GM12878 (cell line): ENCODE measurements at regions not wholly inside any gene's neighbourhood (a gene's known extent, or its start where the extent isn't known, plus 50 kb on each side); places are given as distances from the start of the nearest gene placed in this dataset.

Experiments
- ATAC-seq: fragments of 200-7000 bp; cut with Tn5 transposase; 3 replicates; pipeline ENCODE4 v1.9.1; 2020; ENCODE audit warnings: mild to moderate bottlenecking, moderate library complexity
- BruUV-seq: library from RNA; stranded (reverse); fragments of 400-500 nt; replicated peaks from 2 replicates; lab custom pipeline; 2021; lab: Mats Ljungman, UMichigan
- CTCF ChIA-PET: fragments of 300-600 bp; sonication (Branson Sonifier 250); formaldehyde crosslinking; extraction: SDS; loops from one replicate; lab custom pipeline; 2021; ENCODE audit warnings: inconsistent platforms; lab: Yijun Ruan, JAX
- POLR2A ChIA-PET: fragments of 350-600 bp; formaldehyde crosslinking; extraction: SDS; loops from one replicate; lab custom pipeline; 2021; ENCODE audit warnings: inconsistent platforms; lab: Charles Lee
- RAD21 ChIA-PET: fragments of 300-600 bp; sonication (Branson Sonifier 250); formaldehyde crosslinking; loops from one replicate; lab custom pipeline; 2023; ENCODE audit warnings: antibody characterized with exemption; ENCODE audit not compliant: unreplicated experiment; lab: Charles Lee
- SMC1A ChIA-PET: fragments of 300-600 bp; sonication (Branson Sonifier 250); formaldehyde crosslinking; loops from one replicate; lab custom pipeline; 2023; ENCODE audit not compliant: unreplicated experiment, uncharacterized antibody; lab: Charles Lee
- DNase-seq: peaks from one replicate; pipeline ENCODE4 v3.0.0-alpha.2; 2011; ENCODE audit warnings: low read depth, low spot score
- FAIRE-seq: peaks from 3 replicates; lab custom pipeline; 2011; peaks lifted over from hg19 to GRCh38; lab: Jason Lieb, UNC
- H2AFZ ChIP-seq: 2 replicates; pipeline ENCODE4 v1.6.0; 2011; ENCODE audit warnings: low read depth, low read length, control low read depth; ENCODE audit not compliant: control insufficient read depth
- H3K27ac ChIP-seq: 2 replicates; pipeline ENCODE4 v1.5.1; 2011; ENCODE audit warnings: control low read depth; ENCODE audit not compliant: control insufficient read depth, insufficient read depth
- H3K27me3 ChIP-seq, 2 experiments: replicated peaks in 1 of 2; 2 replicates each; pipeline versions ENCODE4 v1.6.0 to v1.6.1; 2011; ENCODE audit warnings: low read length in 1 of 2; ENCODE audit not compliant: control insufficient read depth in 2 of 2, insufficient read depth in 2 of 2
- H3K36me3 ChIP-seq, 2 experiments: 2 replicates each; pipeline ENCODE4 v1.5.1; 2011; ENCODE audit warnings: low read length in 1 of 2; ENCODE audit not compliant: control insufficient read depth in 2 of 2, insufficient read depth in 2 of 2
- H3K4me1 ChIP-seq: 2 replicates; pipeline ENCODE4 v1.6.1; 2011; ENCODE audit warnings: mild to moderate bottlenecking, low read length, moderate library complexity, mixed read lengths; ENCODE audit not compliant: control insufficient read depth, insufficient read depth
- H3K4me2 ChIP-seq: 2 replicates; pipeline ENCODE4 v1.6.0; 2011; ENCODE audit warnings: control low read depth; ENCODE audit not compliant: control insufficient read depth, insufficient read depth
- H3K4me3 ChIP-seq: fragments of 200-600 bp; sonication (generic); 2 replicates; pipeline ENCODE4 v1.5.1; 2016
- H3K79me2 ChIP-seq: 2 replicates; pipeline ENCODE4 v1.6.0; 2011; ENCODE audit warnings: low read length; ENCODE audit not compliant: control insufficient read depth, insufficient read depth
- H3K9ac ChIP-seq: 2 replicates; pipeline ENCODE4 v1.8.0; 2011; ENCODE audit warnings: low read length, control low read depth, mixed read lengths; ENCODE audit not compliant: control insufficient read depth, insufficient read depth
- H3K9me3 ChIP-seq: replicated peaks from 3 replicates; pipeline ENCODE4 v1.5.1; 2011; ENCODE audit warnings: mild to moderate bottlenecking, low read length; ENCODE audit not compliant: control insufficient read depth, insufficient read depth
- H4K20me1 ChIP-seq: 2 replicates; pipeline ENCODE4 v1.6.0; 2011; ENCODE audit not compliant: control insufficient read depth, insufficient read depth
- ASH2L ChIP-seq: fragments of 300-600, 200-600 bp; sonication (generic); IDR thresholded peaks from 2 replicates; pipeline ENCODE4 v1.6.1; 2017; ENCODE audit warnings: low read depth, mild to moderate bottlenecking, borderline replicate concordance
- EED ChIP-seq: sonication (generic); IDR thresholded peaks from 2 replicates; pipeline ENCODE4 v1.6.1; 2016; ENCODE audit warnings: antibody characterized with exemption, low read depth
- FOXK2 ChIP-seq: fragments of 450-650 bp; IDR thresholded peaks from 2 replicates; pipeline ENCODE4 v1.6.1; 2017; ENCODE audit warnings: mild to moderate bottlenecking, moderate library complexity
- JUND ChIP-seq: IDR thresholded peaks from 2 replicates; pipeline ENCODE4 v1.6.1; 2012; ENCODE audit warnings: low read depth, mild to moderate bottlenecking, low read length, improper control_type of control experiment, moderate library complexity
- NFXL1 ChIP-seq: fragments of 450-650 bp; IDR thresholded peaks from 2 replicates; pipeline ENCODE4 v1.6.1; 2017; ENCODE audit warnings: antibody characterized with exemption, mild to moderate bottlenecking, borderline replicate concordance
- RB1 ChIP-seq: fragments of 450-650 bp; formaldehyde crosslinking; IDR thresholded peaks from 2 replicates; pipeline ENCODE4 v1.6.1; 2017; ENCODE audit warnings: mild to moderate bottlenecking, borderline replicate concordance
- STAT3 ChIP-seq: IDR thresholded peaks from 2 replicates; pipeline ENCODE4 v1.6.1; 2011; ENCODE audit warnings: low read depth, low read length, improper control_type of control experiment
- USF2 ChIP-seq: IDR thresholded peaks from 2 replicates; pipeline ENCODE4 v1.6.1; 2011; ENCODE audit warnings: low read depth, low read length, improper control_type of control experiment, borderline replicate concordance
- WGBS: methylation state at CpG from one replicate; pipeline ENCODE4 v1.1.6; 2016; ENCODE audit warnings: low lambda C conversion rate; ENCODE audit not compliant: insufficient replicate concordance, insufficient coverage; ENCODE audit errors: missing lambda C conversion rate; 5-methylcytosine and 5-hydroxymethylcytosine counted together
- in situ Hi-C: fragments of 300-500 bp; cut with MboI; formaldehyde crosslinking; loops from 9 replicates; pipeline ENCODE4 v1.14.3; 2018; ENCODE audit warnings: mixed read lengths
- intact Hi-C: fragments of 100-400 bp; cut with micrococcal nuclease; formaldehyde crosslinking; loops from one replicate; pipeline ENCODE4 v1.14.2; 2022; ENCODE audit not compliant: unreplicated experiment

- FAIRE-seq (no peak), DNase-seq (no peak), ATAC-seq (no peak)
- no peaks in the 10 kb centered on the region for H3K79me2 ChIP-seq
- no peak overlapping the region for H3K4me2 ChIP-seq
- H3K4me1 ChIP-seq: no peaks in the 10 kb centered on the region
- no peaks in the 10 kb centered on the region for H3K27me3 ChIP-seq
- POLR2A ChIA-PET: no interaction called here
- no peak overlapping the region for H2AFZ ChIP-seq
- intact Hi-C loops: no loop called here
- SMC1A ChIA-PET: no interaction called here
- BruUV-seq: no TSS peak
- in situ Hi-C loops: no loop called here
- no peak for TF ChIP-seq FOXK2
- TF ChIP-seq ASH2L: no peak
- no peak for TF ChIP-seq JUND
- no peak for TF ChIP-seq RB1
- TF ChIP-seq EED: no peak
- no peak for TF ChIP-seq NFXL1
- TF ChIP-seq USF2: no peak
- no peak for TF ChIP-seq STAT3
- no peaks in the 10 kb centered on the region for H3K9me3 ChIP-seq
- H4K20me1 ChIP-seq: no peaks in the 10 kb centered on the region
- no peak overlapping the region for H3K27ac ChIP-seq
- H3K4me3 ChIP-seq: no peak overlapping the region
- no peaks in the 10 kb centered on the region for H3K36me3 ChIP-seq
- 40% methylated on average over 9 of the region's 9 CpGs for WGBS
- RAD21 ChIA-PET: no interaction called here
- CTCF ChIA-PET: no interaction called here
- no peak overlapping the region for H3K9ac ChIP-seq
Observed at GRCh38 chr7:153404781-153405279, 645.3 kb downstream of the ACTR3B start.
